OCI-LY7 (cell line): ENCODE measurements at regions not wholly inside any gene's neighbourhood (a gene's known extent, or its start where the extent isn't known, plus 50 kb on each side); places are given as distances from the start of the nearest gene placed in this dataset.

Source experiments
- BruUV-seq: library from RNA; stranded (reverse); fragments of 400-500 nt; replicated peaks from 2 replicates; lab custom pipeline; 2021; lab: Mats Ljungman, UMichigan
- CTCF ChIA-PET: fragments of 300-600 bp; sonication (Branson Sonifier 250); formaldehyde crosslinking; loops from one replicate; lab custom pipeline; 2022; ENCODE audit warnings: antibody characterized with exemption; ENCODE audit not compliant: unreplicated experiment; lab: Charles Lee
- POLR2A ChIA-PET: fragments of 300-600 bp; sonication (Branson Sonifier 250); formaldehyde crosslinking; loops from one replicate; lab custom pipeline; 2022; ENCODE audit warnings: antibody characterized with exemption; lab: Charles Lee
- DNase-seq: peaks from one replicate; pipeline ENCODE4 v3.0.0-alpha.2; 2015; ENCODE audit warnings: low spot score
- H2AFZ ChIP-seq: fragments of 200-600 bp; sonication (generic), shearing (Covaris generic); 2 replicates; pipeline ENCODE4 v1.6.1; 2014; ENCODE audit warnings: mild to moderate bottlenecking, antibody characterized with exemption, low read length, moderate library complexity
- H3K27ac ChIP-seq: fragments of 200-600 bp; sonication (generic); 2 replicates; pipeline ENCODE4 v1.5.1; 2014; ENCODE audit warnings: mixed run types, low read depth, mild to moderate bottlenecking, moderate library complexity, low read length, inconsistent platforms; ENCODE audit not compliant: poor library complexity, severe bottlenecking
- H3K36me3 ChIP-seq: fragments of 200-600 bp; sonication (generic); 2 replicates; pipeline ENCODE4 v1.6.1; 2014; ENCODE audit warnings: mild to moderate bottlenecking, antibody characterized with exemption, low read length, moderate library complexity, mixed read lengths; ENCODE audit not compliant: insufficient read depth
- H3K4me1 ChIP-seq: fragments of 200-600 bp; sonication (generic); 2 replicates; pipeline ENCODE4 v1.5.1; 2014; ENCODE audit warnings: mild to moderate bottlenecking, low read length; ENCODE audit not compliant: insufficient read depth, poor library complexity, severe bottlenecking
- H3K4me2 ChIP-seq: fragments of 200-600 bp; sonication (generic); 2 replicates; pipeline ENCODE4 v1.6.1; 2014; ENCODE audit warnings: mild to moderate bottlenecking, low read length
- H3K4me3 ChIP-seq: fragments of 200-600 bp; sonication (generic); 2 replicates; pipeline ENCODE4 v1.5.1; 2014; ENCODE audit warnings: mild to moderate bottlenecking, low read depth, low read length; ENCODE audit not compliant: poor library complexity, severe bottlenecking
- H3K79me2 ChIP-seq: fragments of 200-600 bp; sonication (generic); 2 replicates; pipeline ENCODE4 v1.6.1; 2016; ENCODE audit warnings: low read depth, mild to moderate bottlenecking, low read length, moderate library complexity, mixed read lengths; ENCODE audit not compliant: insufficient read depth
- H3K9me2 ChIP-seq: fragments of 200-600 bp; sonication (generic); 2 replicates; pipeline ENCODE4 v1.6.1; 2016; ENCODE audit warnings: mild to moderate bottlenecking, low read length, mixed read lengths; ENCODE audit not compliant: insufficient read depth
- H3K9me3 ChIP-seq: fragments of 200-600 bp; sonication (generic); 2 replicates; pipeline ENCODE4 v1.6.1; 2014; ENCODE audit warnings: mild to moderate bottlenecking, mixed run types, low read length, mixed read lengths
- H4K20me1 ChIP-seq: fragments of 200-600 bp; sonication (generic); 2 replicates; pipeline ENCODE4 v1.6.1; 2014; ENCODE audit warnings: mild to moderate bottlenecking, antibody characterized with exemption, low read length, moderate library complexity, mixed read lengths; ENCODE audit not compliant: insufficient read depth
- EZH2phosphoT487 ChIP-seq: fragments of 200-600 bp; sonication (generic); IDR thresholded peaks from 2 replicates; pipeline ENCODE4 v1.6.1; 2018; ENCODE audit warnings: low read depth, borderline replicate concordance, mild to moderate bottlenecking, mixed run types, antibody characterized with exemption, low read length, moderate library complexity, mixed read lengths
- intact Hi-C: fragments of 100-400 bp; cut with micrococcal nuclease; formaldehyde crosslinking; loops from one replicate; pipeline ENCODE4 v1.10.0; 2022; ENCODE audit not compliant: unreplicated experiment
- TF ChIP-seq, protein P1 (sequence below): fragments of 200-600 bp; sonication (generic); conservative IDR thresholded peaks from 2 replicates; pipeline ENCODE4 v1.5.1; 2014; ENCODE audit warnings: mild to moderate bottlenecking, antibody characterized with exemption, low read length, moderate library complexity, mixed read lengths

DNA sequence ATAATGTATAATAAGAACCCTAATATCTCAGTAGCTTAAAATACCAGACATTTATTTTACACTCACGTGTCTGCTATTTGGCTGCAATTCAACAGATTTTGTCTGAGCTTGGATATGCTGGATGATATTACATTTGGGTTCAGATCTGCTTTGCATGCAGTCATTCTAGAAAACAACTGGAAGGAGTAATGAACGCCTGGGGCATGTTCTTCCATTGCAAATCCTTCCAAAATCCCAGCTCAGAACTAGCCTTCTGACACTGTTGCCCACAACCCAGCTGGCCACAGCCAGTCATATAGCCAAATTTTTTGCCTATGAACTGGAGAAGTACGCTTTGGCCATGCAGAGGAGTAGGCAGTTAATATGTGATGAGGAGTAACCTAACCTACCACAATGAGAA is 597.8 kb upstream of the VRK2 start:
- no TSS peak for BruUV-seq
- no peak for DNase-seq
- no peaks in the 10 kb centered on the region for H3K9me3 ChIP-seq
- H3K9me2 ChIP-seq = no peaks in the 10 kb centered on the region
- no peak overlapping the region for H3K27ac ChIP-seq
- intact Hi-C loops = no loop called here
- ChIA-PET POLR2A (no interaction called here), CTCF (no interaction called here)
- H4K20me1 ChIP-seq = no peaks in the 10 kb centered on the region
- H3K4me3 ChIP-seq = no peak overlapping the region
- H2AFZ ChIP-seq = no peak overlapping the region
- H3K36me3 ChIP-seq = no peaks in the 10 kb centered on the region
- H3K79me2 ChIP-seq = no peaks in the 10 kb centered on the region
- no peaks in the 10 kb centered on the region for H3K4me1 ChIP-seq
- TF ChIP-seq, protein P1, sequence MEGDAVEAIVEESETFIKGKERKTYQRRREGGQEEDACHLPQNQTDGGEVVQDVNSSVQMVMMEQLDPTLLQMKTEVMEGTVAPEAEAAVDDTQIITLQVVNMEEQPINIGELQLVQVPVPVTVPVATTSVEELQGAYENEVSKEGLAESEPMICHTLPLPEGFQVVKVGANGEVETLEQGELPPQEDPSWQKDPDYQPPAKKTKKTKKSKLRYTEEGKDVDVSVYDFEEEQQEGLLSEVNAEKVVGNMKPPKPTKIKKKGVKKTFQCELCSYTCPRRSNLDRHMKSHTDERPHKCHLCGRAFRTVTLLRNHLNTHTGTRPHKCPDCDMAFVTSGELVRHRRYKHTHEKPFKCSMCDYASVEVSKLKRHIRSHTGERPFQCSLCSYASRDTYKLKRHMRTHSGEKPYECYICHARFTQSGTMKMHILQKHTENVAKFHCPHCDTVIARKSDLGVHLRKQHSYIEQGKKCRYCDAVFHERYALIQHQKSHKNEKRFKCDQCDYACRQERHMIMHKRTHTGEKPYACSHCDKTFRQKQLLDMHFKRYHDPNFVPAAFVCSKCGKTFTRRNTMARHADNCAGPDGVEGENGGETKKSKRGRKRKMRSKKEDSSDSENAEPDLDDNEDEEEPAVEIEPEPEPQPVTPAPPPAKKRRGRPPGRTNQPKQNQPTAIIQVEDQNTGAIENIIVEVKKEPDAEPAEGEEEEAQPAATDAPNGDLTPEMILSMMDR = no peak
- TF ChIP-seq EZH2phosphoT487 = no peak
- H3K4me2 ChIP-seq = no peak overlapping the region

DNA sequence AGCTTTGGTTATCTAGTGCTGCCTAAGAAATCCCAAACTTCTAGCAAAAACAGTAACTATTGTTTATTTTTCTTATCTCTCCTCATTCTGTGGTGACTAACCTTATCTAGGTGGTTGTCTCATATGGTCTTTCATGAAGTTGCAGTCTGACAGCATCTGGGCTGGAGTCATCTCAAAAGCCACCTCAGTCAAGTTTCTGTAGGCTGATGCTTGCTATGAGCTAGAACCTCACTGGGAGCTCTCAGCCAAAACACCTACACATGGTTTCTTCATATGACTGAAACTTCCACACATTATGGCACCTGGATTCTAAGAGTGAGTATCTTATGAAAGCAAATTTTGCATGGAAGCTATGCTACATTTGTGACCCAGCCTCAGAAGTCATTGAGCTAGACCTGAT is 596.4 kb upstream of the VRK2 start:
- ChIA-PET POLR2A (no interaction called here), CTCF (no interaction called here)
- no peak for DNase-seq
- Histone ChIP-seq H3K9me3 (no peaks in the 10 kb centered on the region), H4K20me1 (no peaks in the 10 kb centered on the region), H3K36me3 (no peaks in the 10 kb centered on the region), H3K9me2 (no peaks in the 10 kb centered on the region), H3K27ac (no peak overlapping the region), H3K4me3 (no peak overlapping the region), H3K79me2 (no peaks in the 10 kb centered on the region), H3K4me2 (no peak overlapping the region), H2AFZ (no peak overlapping the region), H3K4me1 (no peaks in the 10 kb centered on the region)
- BruUV-seq = no TSS peak
- TF ChIP-seq, protein P1 = no peak
- TF ChIP-seq EZH2phosphoT487 = no peak
- intact Hi-C loops = no loop called here

DNA sequence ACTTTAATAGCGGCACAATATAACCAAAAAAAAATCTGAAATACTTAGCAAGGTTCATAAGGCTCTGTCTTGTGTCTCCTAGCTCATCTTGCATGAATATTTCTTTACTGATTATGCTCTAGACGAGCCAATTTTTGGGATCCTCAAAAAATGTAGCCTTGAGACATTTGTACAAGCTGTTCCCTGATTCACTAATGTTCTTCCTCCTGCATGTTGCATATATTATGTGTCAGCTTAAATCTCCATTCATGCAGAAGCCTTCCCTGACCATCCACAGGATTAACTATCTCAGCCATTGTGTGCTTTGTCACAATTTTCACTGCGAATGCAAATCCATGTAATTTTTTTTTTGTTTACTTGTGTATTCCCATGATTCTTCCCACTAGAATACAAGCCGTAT is 594.0 kb upstream of the VRK2 start:
- TF ChIP-seq, protein P1 = no peak
- no peak for TF ChIP-seq EZH2phosphoT487
- no peak overlapping the region for H3K4me3 ChIP-seq
- CTCF ChIA-PET = no interaction called here

More for the DNA sequence above, 594.0 kb upstream of the VRK2 start:
- Histone ChIP-seq H3K27ac (no peak overlapping the region), H2AFZ (no peak overlapping the region), H3K9me2 (no peaks in the 10 kb centered on the region), H3K4me1 (no peaks in the 10 kb centered on the region), H4K20me1 (no peaks in the 10 kb centered on the region), H3K36me3 (no peaks in the 10 kb centered on the region), H3K4me2 (no peak overlapping the region), H3K9me3 (no peaks in the 10 kb centered on the region), H3K79me2 (no peaks in the 10 kb centered on the region)
- POLR2A ChIA-PET = no interaction called here
- no peak for DNase-seq
- intact Hi-C loops = no loop called here
- no TSS peak for BruUV-seq
